Body of pancreas (tissue), 4 donors: ENCODE measurements at regions not wholly inside any gene's neighbourhood (a gene's known extent, or its start where the extent isn't known, plus 50 kb on each side); places are given as distances from the start of the nearest gene placed in this dataset.
A peak's percentile ranks its signal among the peaks of the same experiment; 100 is the strongest.

Experiments
- ATAC-seq: fragments of 150-250 bp; one replicate; pipeline ENCODE4 v1.9.1; 2016
- DNase-seq, 4 donors: peaks; one replicate each; pipeline ENCODE4 v3.0.0-alpha.2; 2019
- H3K27ac ChIP-seq, 4 donors: fragments of 200-600 bp; sonication (generic); 1 replicate in 3 of 4; 2 replicates in 1 of 4; pipeline versions ENCODE4 v1.5.1 to v1.6.1; 2016 to 2019; ENCODE audit warnings: mild to moderate bottlenecking in 1 of 4, mixed read lengths in 1 of 4, moderate library complexity in 1 of 4
- H3K27me3 ChIP-seq, 2 donors: fragments of 200-600 bp; sonication (generic); one replicate each; pipeline ENCODE4 v1.6.0; 2016; ENCODE audit warnings: mild to moderate bottlenecking in 1 of 2
- H3K36me3 ChIP-seq, 2 donors: fragments of 200-600 bp; sonication (generic); replicated peaks in 1 of 2; 2 replicates each; pipeline ENCODE4 v1.5.1; 2016; ENCODE audit warnings: low read depth in 2 of 2; ENCODE audit not compliant: insufficient read depth in 1 of 2
- H3K4me1 ChIP-seq: fragments of 200-600 bp; sonication (generic); one replicate; pipeline ENCODE4 v1.6.0; 2016
- H3K4me3 ChIP-seq, 2 donors: fragments of 200-600 bp; sonication (generic); 1 replicate in 1 of 2; 2 replicates in 1 of 2; pipeline ENCODE4 v1.5.1; 2016 to 2019
- H3K9me3 ChIP-seq, 3 donors: fragments of 200-600 bp; sonication (generic); 1 replicate in 2 of 3; 2 replicates in 1 of 3; pipeline ENCODE4 v1.5.1; 2016
- POLR2A ChIP-seq, 3 donors: fragments of 450-650 bp; IDR thresholded peaks; one replicate each; pipeline ENCODE4 v1.6.1; 2016; ENCODE audit warnings: antibody characterized with exemption in 3 of 3, mild to moderate bottlenecking in 2 of 3
- WGBS, 2 donors: methylation state at CpG; one replicate each; pipeline ENCODE4 v1.1.5; 2017; 5-methylcytosine and 5-hydroxymethylcytosine counted together
- intact Hi-C: fragments of 100-400 bp; cut with DNase I; formaldehyde crosslinking; loops from one replicate; pipeline ENCODE4 v1.15.1; 2023
- TF ChIP-seq, protein P1 (sequence below), 7 experiments: fragments of 450-650 bp in 4 of 7; fragments of 200-600 bp in 3 of 7; sonication (generic) in 3 of 7; IDR thresholded peaks; one replicate each; pipeline ENCODE4 v1.5.1; 2016 to 2019; ENCODE audit warnings: antibody characterized with exemption in 7 of 7

DNA sequence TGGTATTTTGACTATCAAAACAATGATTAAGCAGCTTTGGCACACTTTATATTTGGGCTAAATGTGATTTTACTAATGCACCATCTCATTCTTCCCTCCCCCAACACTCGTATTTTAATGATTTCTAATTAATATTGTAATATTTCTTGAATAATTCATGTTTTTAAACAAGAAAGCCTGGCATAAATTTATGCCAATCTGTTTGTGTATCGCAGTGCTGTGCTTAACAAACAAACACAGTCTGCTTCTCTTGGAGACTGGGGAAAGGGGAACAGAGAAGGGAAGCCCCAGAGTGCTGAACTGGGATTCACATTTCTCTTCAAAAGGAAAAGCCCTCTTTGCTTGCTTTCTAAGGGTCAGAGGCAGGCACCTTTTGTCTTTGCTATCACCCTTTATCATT, 496.9 kb upstream of the STXBP6 start:
- intact Hi-C loops: no loop called here
- H3K27ac ChIP-seq: no peak overlapping the region
- H3K27me3 ChIP-seq: no peaks in the 10 kb centered on the region
- TF ChIP-seq POLR2A (IDR thresholded peaks at IDR 0.05): no peak
- TF ChIP-seq, protein P1, sequence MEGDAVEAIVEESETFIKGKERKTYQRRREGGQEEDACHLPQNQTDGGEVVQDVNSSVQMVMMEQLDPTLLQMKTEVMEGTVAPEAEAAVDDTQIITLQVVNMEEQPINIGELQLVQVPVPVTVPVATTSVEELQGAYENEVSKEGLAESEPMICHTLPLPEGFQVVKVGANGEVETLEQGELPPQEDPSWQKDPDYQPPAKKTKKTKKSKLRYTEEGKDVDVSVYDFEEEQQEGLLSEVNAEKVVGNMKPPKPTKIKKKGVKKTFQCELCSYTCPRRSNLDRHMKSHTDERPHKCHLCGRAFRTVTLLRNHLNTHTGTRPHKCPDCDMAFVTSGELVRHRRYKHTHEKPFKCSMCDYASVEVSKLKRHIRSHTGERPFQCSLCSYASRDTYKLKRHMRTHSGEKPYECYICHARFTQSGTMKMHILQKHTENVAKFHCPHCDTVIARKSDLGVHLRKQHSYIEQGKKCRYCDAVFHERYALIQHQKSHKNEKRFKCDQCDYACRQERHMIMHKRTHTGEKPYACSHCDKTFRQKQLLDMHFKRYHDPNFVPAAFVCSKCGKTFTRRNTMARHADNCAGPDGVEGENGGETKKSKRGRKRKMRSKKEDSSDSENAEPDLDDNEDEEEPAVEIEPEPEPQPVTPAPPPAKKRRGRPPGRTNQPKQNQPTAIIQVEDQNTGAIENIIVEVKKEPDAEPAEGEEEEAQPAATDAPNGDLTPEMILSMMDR (IDR thresholded peaks at IDR 0.05): no peak
- no peak overlapping the region for H3K4me3 ChIP-seq
- ATAC-seq (no peak), DNase-seq (no peak)
- WGBS, 2 donors: 41 to 42% methylated on average over 2 of the region's 2 CpGs
- no peaks in the 10 kb centered on the region for H3K4me1 ChIP-seq
- H3K9me3 ChIP-seq: no peaks in the 10 kb centered on the region
- no peaks in the 10 kb centered on the region for H3K36me3 ChIP-seq

DNA sequence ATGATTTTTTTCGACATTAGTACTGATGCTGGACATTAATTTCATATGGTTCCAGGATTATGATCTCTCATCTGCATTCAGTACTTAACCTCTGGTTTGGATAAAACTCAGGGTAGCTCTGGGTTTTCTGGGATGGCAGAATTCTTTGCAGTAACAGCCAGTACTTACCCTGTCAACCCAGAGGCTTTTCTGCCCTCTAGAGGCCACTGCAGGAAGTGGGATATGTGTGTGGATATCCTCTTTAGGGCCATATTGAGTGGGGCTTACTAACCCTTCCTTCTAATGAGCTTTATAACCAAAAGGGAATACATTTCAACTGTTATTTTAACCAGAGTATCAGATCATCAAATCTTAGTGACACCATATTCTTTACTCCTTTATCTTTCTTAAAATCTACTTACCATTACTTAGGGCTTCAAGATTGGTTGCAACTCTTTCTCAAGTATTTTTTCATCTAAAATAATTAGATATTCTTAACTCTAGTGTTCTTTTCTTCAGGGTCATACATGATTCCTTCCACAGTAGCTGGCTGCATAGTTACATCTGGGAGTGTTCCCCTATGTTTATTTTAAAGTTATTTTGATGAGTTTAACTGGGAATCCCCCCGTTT, 488.0 kb upstream of the STXBP6 start:
- TF ChIP-seq, protein P1 (IDR thresholded peaks at IDR 0.05): peak; percentile 34 to 54 (median 37)
- no peak for TF ChIP-seq POLR2A (IDR thresholded peaks at IDR 0.05)
- no peak overlapping the region for H3K27ac ChIP-seq
- WGBS, 2 donors: 55 to 67% methylated on average over 2 of the region's 2 CpGs
- intact Hi-C loops: no loop called here
- no peaks in the 10 kb centered on the region for H3K4me1 ChIP-seq
- ATAC-seq (peak; percentile 56), DNase-seq (peak; percentile 37 to 68 (median 46))
- H3K9me3 ChIP-seq: no peaks in the 10 kb centered on the region
- no peaks in the 10 kb centered on the region for H3K27me3 ChIP-seq
- H3K4me3 ChIP-seq: no peak overlapping the region
- H3K36me3 ChIP-seq: no peaks in the 10 kb centered on the region

DNA sequence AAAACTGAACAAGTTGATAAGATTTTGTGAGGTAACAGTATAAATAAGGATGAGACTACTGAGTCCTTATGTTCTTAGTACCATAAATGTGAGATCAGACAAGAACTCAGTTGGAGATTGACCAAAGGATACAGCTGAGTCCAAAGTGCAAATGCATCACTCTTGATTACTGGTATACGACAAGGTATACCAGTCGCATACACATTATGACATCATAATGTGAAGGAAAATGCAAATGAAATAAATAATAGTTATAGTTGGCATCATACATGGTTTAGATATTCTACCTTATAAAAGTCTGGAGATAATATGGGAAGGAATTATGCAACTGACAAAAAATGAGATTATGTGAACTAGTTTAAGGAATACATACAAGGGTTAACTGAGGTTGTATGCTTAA, 476.3 kb upstream of the STXBP6 start:
- intact Hi-C loops: no loop called here
- Histone ChIP-seq H3K4me3 (no peak overlapping the region), H3K4me1 (no peaks in the 10 kb centered on the region), H3K27me3 (no peaks in the 10 kb centered on the region), H3K36me3 (no peaks in the 10 kb centered on the region), H3K9me3 (no peaks in the 10 kb centered on the region), H3K27ac (no peak overlapping the region)
- ATAC-seq (no peak), DNase-seq (no peak)
- TF ChIP-seq POLR2A (IDR thresholded peaks at IDR 0.05): no peak
- TF ChIP-seq, protein P1 (IDR thresholded peaks at IDR 0.05): no peak
- WGBS, 2 donors: 88 to 90% methylated on average over 2 of the region's 2 CpGs

DNA sequence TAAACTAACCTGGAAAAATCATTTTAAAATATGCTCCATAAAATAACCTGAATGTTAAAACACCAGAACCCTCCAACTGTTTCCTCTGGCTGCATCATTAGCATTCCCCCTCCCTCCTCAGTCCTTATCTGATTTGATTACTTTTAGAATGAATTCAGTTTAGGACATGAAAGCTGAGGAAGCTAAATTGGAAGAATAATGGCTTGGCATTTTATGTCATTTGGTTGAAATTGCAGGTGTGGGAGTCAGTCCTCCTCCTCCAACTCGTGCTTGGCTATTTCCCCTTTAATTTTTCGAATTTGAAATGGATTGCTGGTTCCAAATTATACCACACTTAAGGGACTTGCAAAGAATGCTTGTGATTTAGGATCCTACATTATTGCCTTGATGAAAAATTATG, 473.0 kb upstream of the STXBP6 start:
- Histone ChIP-seq H3K27me3 (no peaks in the 10 kb centered on the region), H3K27ac (no peak overlapping the region), H3K4me3 (no peak overlapping the region), H3K9me3 (no peaks in the 10 kb centered on the region), H3K36me3 (no peaks in the 10 kb centered on the region), H3K4me1 (no peaks in the 10 kb centered on the region)
- intact Hi-C loops: no loop called here
- TF ChIP-seq, protein P1 (IDR thresholded peaks at IDR 0.05): no peak
- TF ChIP-seq POLR2A (IDR thresholded peaks at IDR 0.05): no peak
- no peak for ATAC-seq
- no peak for DNase-seq
- WGBS, 2 donors: 22 to 25% methylated on average over 2 of the region's 2 CpGs

DNA sequence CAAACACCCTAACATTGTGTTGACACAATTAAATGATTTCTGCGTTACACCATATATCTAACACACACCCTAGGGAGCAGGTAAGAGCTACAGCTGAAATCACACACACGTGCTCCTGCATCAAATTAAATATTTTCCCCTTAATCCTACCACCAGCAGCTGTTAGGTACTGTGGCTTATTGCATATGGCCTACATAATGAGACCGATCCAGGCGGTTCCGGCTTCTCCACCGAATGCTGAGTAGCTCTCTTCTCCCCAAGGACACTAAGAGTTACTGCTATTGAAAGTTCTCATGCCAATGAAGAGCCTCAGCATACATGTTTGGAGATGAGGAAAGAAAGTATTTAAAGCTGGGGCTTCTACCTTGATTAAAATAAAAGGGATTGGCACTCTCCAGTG, 472.2 kb upstream of the STXBP6 start:
- TF ChIP-seq, protein P1 (IDR thresholded peaks at IDR 0.05): no peak

More for the DNA sequence above, 472.2 kb upstream of the STXBP6 start:
- H3K27me3 ChIP-seq: no peaks in the 10 kb centered on the region
- intact Hi-C loops: no loop called here
- H3K27ac ChIP-seq: no peak overlapping the region
- no peak overlapping the region for H3K4me3 ChIP-seq
- ATAC-seq: no peak
- no peak for DNase-seq
- no peaks in the 10 kb centered on the region for H3K9me3 ChIP-seq
- H3K4me1 ChIP-seq: no peaks in the 10 kb centered on the region
- no peaks in the 10 kb centered on the region for H3K36me3 ChIP-seq
- 59 to 67% methylated on average over 6 of the region's 6 CpGs for WGBS, 2 donors
